RKO (cell line): ENCODE measurements at regions not wholly inside any gene's neighbourhood (a gene's known extent, or its start where the extent isn't known, plus 50 kb on each side); places are given as distances from the start of the nearest gene placed in this dataset.
"Not testable (repeated sequence)": the region's sequence is repeated elsewhere in the genome, so short reads cannot be mapped to it uniquely, and the experiment has no call there.

ENCODE experiments used
- DNase-seq: peaks from one replicate; pipeline ENCODE4 v3.0.0-alpha.2; 2016; ENCODE audit warnings: low spot score

- DNase-seq: no peak
These were observed 92.0 kb upstream of the GBE1 start for GRCh38 chr3:81853431-81853830.

- DNase-seq: no peak
These were observed 89.7 kb upstream of the GBE1 start for GRCh38 chr3:81851176-81851575.

DNA sequence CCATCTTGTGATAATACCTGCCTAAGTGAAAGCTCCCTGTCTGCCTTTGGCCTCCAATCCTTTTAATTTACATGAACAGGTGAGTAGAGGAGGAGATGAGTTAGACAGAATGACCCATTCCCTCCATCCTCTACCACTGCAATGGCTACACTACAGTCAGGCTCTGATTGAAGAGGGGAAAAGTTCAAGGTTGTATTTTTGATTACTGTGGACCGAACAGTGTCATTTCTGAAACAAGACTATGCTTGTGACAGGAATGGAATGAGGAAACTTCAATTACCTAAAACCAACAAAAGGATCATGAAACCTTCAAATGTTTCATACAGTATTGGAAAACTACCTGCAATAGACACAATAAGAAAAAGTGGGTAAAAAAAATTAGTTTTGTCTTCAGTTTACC is 85.5 kb upstream of the GBE1 start:
- no peak for DNase-seq

DNA sequence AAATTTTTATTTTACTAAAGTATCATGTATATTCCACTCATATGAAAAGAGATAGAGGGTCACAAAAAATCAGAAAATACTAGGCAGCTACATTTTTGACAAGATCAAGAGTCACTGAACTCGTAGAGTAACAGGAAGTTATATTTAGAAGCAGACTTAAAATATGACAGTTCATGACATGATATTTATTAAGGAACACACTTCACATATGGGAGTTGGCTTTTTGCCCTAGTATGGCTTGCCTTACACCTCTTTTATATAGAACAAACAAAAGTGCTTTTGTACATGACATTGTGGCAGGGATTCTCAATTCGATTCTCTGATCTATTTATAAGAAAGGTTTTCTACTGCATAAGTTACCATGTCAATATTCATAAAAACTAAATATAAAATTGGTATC is 80.1 kb upstream of the GBE1 start:
- no peak for DNase-seq

- DNase-seq: no peak
These were observed 78.2 kb upstream of the GBE1 start for GRCh38 chr3:81839504-81840094.

DNA sequence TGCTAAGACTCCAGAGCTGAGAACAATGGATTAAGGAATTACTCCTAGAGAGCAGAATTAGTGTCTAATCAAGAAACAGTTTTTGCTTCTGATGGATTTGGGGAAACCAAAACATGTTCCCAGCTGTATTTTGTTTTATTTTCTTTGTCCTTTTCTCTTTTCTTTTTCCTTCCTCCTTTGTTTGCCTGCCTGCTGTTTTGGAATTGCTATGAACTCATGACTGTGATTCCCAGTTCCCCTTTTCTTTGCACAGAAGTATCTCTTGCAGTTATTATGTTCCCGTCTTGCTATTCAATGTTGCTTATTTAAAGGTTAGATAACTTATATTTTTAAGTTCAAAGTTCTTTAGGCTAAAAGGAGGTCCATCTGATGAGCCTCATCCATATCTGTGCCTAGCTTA is 77.0 kb upstream of the GBE1 start:
- no peak for DNase-seq

- no peak for DNase-seq
These were observed 75.7 kb upstream of the GBE1 start for GRCh38 chr3:81837071-81837593.

- DNase-seq: no peak
These were observed 68.5 kb upstream of the GBE1 start for GRCh38 chr3:81829937-81830336.

DNA sequence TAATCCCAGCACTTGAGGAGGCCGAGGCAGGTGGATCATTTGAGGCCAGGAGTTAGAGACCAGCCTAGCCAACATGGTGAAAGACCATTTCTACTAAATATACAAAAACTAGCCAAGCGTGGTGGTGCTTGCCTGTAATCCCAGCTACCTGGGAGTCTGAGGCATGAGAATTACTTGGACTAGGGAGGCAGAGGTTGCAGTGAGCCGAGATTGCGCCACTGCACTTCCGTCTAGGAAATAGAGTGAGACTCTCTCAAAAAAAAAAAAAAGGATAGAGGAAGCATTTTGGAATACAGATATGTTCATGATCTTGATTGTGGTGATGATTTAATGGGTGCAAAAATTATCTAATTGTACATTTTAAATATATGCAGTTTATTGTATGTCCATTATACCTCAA is 67.8 kb upstream of the GBE1 start:
- DNase-seq: not testable (repeated sequence)

- no peak for DNase-seq
These were observed 62.5 kb upstream of the GBE1 start for GRCh38 chr3:81823882-81824395.

DNA sequence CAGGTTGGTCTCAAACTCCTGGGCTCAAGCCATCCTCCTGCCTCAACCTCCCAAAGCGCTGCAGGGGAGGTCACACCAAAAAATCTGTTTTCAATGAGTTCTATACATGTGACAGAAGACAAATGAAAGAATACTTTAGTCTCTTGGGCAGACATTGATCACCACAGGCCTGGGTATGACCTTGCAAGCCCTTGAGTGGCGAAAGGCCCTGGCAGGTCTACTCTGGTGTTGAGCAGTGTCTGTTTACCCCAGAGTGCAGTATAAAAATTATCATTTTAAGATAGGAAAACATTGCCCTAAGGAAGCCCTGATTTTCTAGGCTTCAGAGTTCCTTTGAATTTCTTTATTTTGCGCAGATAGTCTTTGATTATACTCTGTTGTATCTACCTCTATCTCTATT is 61.6 kb upstream of the GBE1 start:
- no peak for DNase-seq

- DNase-seq: no peak
These were observed 55.2 kb upstream of the GBE1 start for GRCh38 chr3:81816473-81817250.

DNA sequence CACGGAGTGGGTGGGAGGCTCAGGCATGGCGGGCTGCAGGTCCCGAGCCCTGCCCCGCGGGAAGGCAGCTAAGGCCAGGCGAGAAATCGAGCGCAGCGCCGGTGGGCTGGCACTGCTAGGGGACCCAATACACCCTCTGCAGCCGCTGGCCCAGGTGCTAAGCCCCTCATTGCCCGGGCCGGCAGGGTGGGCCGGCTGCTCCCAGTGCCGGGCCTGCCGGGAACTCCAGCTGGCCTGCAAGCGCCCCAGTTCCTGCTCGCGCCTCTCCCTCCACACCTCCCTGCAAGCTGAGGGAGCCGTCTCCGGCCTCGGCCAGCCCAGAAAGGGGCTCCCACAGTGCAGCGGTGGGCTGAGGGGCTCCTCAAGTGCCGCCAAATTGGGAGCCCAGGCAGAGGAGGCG is 50.7 kb upstream of the GBE1 start:
- not testable (repeated sequence) for DNase-seq
